Stimulated activated CD4-positive, alpha-beta T cell treated with anti-CD3 and anti-CD28 coated beads, Interleukin-15, amount 100 ng/mL, for 48 hours (primary cell): ENCODE measurements at regions not wholly inside any gene's neighbourhood (a gene's known extent, or its start where the extent isn't known, plus 50 kb on each side); places are given as distances from the start of the nearest gene placed in this dataset.
"Not testable (repeated sequence)": the region's sequence is repeated elsewhere in the genome, so short reads cannot be mapped to it uniquely, and the experiment has no call there.

Experiments used
- DNase-seq, 2 donors: peaks; one replicate each; pipeline ENCODE4 v3.0.0-alpha.2; 2020; ENCODE audit warnings: low read depth in 2 of 2

DNA sequence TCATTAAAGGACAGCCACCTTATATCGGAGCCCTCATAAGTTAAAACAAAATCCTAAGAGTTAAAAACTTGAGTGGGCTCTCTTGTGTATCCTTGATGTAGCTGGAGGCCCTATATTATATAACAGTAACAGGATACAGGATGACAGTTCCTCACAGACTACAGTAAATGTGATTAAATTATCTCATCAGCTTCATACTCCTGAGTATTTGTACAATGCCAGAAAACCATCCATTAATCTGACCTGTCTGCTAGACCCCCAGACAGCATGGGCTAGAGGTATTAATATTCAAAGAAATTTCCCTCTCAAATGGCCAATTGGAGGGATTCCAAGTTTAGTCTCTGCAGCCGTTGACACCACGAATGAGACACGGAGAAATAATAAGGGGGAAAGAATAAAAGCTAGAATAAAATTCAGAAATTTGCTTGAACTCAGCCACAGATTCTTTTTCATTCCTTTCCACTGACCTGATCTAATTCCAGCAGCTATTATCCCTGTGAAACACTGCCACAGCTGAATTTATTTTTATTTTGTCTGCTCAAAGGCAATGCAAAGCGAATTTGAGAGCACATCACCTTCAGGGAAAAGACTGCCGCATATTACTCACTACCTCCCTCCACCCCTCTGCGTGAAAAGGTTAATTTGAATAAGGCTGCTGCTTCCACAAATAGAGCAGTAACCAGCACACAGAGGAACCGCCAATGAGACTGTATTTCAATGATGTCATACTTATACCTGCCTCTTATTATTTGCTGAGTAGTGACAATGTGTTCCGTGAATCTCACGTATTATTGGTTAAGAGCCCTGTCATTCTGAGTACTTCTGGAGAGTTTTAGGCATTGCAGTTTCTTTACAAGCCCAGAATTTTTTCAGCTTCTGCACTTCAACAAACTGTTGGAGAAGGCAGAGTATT lies 155.9 kb upstream of the KLF12 start:
- DNase-seq: no peak

DNA sequence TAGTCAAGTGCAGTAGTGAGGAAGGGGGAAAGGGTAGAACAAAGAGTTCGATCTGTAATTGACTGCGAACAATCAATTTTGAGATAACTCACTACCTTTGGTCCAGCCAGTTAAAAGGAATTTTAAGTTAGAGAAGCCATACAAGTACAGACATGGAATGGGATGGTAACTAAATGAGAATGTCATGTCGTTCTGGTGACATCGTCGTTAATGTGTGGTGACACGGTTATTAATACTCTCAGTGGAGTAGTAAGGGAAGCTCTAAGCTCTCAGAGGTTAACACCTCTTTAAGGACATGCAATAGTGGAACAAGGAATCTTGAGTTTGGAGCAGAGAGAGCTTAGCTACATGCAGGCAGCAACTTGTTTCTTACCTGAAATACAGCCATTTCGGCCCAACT lies 154.9 kb upstream of the KLF12 start:
- no peak for DNase-seq

DNA sequence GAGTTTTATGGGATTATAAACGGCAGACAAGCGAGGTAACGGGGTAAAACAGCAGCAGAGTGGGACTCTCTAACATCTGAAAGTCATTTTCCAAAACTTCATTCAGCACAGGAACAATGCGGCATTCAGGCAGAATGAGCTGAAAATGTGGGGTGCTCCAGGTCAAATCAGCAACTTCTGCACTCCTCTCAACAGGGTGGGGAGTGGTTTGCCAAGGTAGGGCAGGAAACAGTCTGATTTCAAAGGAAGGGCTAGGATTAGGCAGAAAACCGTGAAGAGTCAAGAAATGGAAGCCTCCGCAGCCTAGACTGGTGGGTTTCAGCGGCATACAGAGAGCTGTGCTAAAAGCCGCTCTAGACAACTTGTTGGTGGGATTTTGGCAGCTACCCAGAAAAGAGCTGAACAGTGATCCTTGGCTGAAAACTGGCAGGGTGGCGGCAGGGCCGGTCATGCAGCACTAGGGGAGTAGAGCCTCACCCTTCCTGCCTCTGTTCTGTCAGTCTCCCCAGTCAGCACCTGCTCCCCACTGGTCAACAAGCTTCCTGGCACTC lies 154.2 kb upstream of the KLF12 start:
- no peak for DNase-seq

DNA sequence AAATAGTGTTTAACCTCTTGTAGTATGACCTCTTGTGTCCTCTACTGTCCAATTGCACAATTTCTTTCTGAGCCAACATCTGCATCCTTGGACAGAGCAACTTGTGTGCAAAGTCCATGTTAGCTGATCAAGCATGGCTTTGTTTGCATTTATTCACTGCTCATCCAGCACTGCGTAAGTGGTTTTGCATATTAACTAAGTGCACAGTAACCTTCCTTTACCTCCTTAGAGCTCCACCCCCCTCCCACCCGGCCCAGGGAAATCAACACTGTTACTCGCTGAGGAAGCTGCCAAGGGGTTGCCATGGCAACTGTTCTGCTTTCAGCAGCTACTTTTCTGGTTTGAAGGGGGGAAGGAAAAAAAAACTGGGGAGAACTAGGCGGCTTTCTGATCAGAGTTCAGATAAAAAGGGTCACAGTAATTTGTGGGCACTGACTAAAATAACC lies 153.5 kb upstream of the KLF12 start:
- peak; percentile 60 to 62 for DNase-seq

DNA sequence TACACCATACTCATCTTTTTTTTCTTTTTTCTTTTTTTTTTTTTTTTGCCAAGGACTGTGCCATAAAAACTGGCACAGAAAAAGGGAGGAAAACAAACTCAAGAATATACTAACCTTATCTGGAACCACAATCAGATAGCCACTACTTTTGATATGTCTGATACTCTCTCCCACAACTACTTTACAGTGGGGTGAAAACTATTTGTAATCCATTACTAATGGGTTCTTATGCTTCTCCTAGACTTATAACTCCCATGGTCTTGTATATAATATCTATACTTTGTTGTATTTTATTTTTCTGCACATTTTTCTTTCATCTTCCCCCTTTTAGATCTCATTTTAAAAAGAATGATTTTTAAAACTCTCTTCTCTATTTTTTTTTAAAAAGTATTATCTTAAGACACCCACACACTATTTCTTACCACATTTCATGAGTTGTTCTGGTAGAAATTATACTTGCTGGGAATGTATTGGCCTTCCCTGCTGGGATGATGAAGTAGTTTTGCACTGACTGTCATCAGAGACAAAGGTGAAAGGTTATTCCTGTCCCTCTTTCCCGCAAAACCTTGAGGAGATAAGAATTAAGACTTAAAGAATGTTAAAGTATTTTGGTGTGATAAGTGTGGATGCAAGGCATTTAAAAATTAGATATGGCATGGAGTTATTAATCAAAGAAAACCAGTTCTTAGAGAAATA lies 146.7 kb upstream of the KLF12 start:
- no peak for DNase-seq

DNA sequence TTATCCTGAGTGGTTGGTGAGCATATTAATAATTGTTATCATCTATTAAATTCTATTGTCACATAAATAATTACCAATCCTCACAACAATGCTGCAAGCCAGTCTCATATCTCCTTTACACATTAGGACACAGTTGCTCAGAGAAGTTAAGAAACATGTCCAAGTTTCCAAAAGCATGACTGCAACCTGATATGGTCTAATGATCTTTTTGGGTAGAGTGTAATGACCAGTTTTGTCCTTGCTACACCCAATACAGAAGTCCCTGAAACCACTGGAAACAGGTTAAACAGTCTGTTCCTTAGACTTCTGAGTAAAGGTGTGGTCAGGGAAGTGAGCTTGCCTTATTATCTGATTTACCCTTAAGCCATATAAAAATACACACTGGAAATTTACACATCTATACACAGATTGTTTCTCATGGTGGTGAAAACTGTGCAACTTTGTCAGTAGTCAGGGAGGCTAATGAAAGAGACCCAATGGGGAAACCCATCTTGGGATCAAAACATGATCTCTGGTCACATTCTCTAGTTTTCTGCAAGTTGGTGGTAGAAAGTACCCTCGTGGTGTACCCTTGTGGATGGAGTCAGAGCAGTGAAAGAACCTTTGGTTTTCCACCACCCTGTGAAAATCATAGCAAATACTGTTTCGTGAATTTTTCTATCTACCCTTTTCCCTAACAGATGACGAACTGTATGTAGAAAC lies 146.0 kb upstream of the KLF12 start:
- no peak for DNase-seq

DNA sequence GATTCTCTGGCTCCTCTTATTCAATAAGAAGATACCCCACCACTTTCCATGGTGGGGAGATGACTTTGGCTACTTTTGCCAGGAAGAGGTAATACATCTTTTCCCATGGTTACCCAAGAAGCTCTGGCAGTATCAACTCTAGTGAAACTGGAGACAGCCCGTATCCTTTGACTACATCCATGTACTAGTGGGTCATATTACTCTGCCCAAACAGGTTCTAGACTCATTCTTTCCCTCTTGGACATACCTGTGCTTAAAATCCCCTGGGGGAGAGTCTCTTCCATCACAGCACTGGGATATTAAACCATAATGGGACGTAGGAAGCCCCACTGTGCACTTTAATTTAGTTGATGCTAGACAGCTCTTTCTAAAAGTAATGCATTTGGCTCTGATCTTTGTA lies 144.7 kb upstream of the KLF12 start:
- DNase-seq: no peak

DNA sequence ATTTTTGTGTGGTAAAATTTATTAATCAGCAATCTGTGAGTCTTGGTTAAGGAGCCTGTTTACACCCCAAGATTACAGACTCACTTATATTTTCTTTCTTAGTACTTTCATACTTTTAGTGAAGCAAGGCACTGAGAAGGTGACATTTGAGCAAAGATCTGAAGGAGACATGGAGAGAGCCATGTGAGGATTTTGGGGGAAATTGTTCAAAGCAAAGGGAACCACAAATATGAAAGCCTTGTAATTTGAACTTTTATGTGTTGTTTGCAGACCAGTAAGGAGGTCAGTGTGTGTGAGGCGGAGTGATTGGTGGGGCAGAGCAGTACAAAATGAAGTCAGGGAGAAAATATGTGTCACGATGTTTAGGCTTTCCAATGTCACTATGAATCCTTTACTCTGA lies 140.7 kb upstream of the KLF12 start:
- no peak for DNase-seq

DNA sequence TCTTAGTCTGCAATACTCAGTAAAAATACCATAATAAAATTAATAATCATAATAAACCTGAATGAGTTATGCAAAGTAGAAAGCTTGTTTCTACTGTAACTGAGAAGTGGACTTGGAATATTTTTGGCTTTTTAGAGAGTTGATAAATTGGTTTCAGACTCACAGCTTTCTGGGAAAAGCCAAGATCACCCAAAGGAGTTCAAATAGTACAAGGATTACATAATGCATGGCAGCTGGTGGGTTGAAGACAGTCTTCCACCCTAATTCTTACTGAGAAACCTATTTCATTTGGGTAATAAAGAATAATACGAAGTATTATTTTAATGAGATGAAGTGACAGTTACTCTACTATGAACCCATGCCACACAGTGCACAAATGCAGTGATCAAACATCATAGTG lies 139.4 kb upstream of the KLF12 start:
- no peak for DNase-seq

DNA sequence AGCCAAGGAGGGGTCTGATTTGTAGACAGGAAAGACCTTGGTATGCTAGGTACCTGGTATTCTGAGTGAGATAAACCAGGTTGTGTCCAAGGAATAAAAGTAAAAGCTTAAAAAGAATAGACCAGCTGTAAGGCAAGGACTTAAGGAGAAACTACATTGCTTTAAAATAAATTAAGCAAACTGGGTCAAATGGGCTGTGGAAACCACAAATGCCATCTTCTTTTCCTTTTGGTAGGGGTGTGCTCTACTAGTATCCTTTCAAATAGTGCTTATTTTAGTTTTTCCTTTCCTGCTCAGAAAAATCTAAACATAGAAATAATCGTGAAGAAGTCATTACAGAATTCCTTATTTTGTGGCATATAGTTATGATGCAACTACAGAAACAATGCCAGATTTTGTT lies 138.6 kb upstream of the KLF12 start:
- no peak for DNase-seq

DNA sequence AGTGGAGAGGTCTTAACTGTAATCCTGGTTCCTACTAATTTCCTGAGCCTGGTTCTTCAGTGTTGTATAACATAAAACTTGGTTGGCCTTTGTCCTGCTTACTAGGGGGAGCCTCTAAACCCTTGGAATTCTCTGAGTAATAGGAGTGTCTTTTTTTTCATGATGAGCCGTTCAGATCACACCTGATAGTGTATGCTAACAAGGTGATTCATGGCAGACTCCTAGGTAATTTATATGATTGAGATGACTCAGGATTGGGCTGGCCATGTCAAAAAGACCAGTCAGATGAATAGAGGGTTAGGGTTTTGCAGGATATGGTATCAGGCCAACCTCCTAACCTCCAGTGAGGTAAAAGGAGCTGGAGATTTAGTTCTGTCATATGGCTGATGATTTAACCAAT lies 135.8 kb upstream of the KLF12 start:
- no peak for DNase-seq

DNA sequence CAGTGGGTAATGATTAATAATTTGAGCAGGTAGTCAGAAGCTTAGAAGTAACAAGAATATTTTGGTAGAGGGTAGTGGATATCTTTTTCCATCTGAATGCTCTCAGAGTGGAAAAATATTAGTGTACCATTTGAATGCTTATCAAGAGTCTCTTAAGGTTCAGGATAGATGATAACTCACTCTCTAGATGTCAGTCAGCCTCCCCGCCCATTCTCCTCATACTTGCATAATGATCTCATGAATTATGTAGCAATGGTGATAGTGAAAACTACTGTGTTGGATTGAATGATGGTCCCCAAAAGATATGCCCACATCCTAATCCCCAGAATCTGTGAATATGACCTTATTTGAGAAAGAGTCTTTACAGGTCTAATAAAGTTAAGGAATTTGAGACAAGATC lies 132.7 kb upstream of the KLF12 start:
- DNase-seq: no peak

DNA sequence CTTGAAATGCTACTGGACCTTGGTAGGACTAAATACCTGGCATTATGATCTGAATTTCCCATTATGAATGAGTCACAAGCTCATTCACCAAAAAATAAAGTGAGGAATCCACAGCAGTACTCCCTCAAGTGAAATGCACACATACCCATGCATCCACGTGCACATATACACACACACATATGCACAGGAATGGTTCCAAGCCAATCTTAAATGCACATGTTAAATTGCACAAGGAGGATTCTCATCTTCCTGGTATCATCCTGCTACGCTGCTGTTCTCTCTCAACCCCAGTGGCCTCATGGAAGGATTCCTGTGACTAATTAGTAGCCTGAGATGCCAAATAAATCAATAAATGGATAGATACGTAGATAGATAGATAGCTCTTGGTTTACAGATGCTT lies 132.1 kb upstream of the KLF12 start:
- DNase-seq: no peak

DNA sequence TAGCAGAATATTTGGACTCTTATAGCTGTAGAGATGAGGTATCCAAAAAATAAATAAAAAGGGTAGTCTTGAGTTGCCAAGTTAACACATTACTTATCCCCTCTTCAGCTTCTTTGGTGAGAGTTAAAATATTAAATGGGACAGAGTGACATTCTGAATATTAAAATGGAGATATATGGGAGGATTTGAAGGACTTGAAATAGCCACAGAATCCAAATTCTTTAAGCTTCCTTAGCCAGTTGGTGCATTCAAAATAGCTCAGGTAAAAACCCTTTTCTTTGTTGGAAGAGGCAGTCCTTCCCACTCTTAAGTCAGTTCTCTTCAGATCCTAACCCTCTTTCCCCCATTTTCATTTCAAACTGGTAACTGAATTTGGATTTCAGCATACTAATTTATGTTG lies 130.1 kb upstream of the KLF12 start:
- no peak for DNase-seq

DNA sequence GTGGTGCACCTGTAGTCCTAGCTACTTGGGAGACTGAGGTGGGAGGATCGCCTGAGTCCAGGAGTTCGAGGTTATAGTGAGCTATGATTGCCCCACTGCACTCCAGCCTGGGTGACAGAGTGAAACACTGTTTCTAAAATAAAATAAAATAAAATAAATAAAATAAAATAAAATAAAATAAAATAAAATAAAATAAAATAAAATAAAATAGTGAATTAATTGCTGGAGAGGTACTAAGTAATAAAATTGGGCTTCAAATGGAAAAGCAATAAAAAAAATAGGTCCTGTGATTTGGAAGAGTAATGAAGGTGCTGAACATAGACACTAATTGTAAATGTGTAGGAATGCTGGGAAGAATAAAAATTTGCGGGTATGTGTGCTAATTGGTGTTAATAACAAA lies 126.2 kb upstream of the KLF12 start:
- DNase-seq: not testable (repeated sequence)

DNA sequence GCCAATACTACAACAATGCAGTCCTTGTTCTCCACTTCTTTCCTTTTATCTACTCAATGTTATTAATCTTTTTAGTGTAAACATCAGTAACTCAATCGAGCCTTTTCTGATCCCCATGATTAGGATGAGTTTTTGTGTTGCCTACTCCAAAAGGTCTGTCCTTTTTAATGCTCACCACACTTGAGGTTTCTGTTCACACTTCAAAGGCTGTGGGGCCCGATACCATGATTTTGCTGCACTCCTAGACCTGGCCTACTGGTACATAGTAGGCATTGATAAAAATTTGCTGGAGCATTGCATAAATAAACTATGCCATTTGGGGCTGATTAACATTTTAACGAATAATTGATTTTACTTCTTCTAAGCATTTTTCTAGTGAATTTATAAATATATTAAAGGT lies 125.4 kb upstream of the KLF12 start:
- DNase-seq: no peak

DNA sequence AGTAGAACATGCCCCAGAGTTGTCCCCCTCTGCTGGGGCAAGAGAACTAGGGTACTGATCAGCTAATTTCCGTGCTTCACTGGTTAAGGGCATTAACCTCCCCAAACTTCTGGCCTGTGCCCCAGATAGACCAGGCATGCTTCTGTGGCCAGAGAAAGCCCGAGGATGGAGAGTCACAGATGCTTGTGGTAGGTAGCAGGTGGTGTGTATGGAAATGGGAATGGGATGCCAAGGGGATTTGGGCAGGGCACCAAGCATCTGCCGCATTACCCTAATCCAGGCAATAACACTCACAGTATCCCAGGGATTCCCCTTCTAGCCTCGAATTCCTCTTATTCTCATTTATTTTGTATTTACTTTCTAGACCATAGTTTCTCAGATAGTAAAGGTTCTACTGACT lies 124.8 kb upstream of the KLF12 start:
- no peak for DNase-seq

DNA sequence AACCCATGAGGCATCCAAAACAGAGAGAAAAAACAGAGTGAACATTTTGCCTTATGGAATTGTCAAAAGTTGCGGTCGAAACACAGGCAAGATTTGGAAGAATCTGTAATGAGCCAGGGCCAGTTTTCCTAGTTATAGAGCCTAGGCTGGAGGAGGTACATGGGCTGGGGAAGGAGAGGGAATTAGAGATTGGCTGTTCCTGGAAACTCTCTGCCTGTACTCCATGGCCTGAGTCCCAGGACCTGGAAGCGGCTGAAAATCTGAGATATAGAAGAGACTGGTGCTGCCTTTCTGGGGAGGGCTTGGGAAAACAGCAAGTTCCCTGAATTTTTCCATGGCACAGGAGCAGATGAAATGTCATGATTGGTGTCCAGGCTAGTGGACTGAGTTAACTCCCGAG lies 122.8 kb upstream of the KLF12 start:
- no peak for DNase-seq

DNA sequence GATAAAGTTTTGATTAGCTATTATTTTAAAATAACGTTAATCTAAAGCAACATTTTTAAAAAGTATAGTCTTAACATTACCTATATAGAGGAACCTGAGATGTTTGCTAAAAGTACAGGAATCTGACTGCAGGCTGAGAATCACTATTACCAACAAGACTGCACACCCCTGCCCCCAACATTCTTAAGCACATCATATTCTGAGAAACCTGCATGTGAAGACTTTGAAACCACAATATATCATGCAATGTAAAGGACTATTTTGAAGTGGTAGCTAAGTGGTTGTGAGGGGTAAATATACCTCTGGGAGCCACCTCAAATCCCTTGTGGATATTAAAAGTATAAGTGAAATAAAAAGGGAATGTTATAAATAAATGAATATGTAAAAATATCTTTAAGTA lies 119.0 kb upstream of the KLF12 start:
- DNase-seq: no peak

DNA sequence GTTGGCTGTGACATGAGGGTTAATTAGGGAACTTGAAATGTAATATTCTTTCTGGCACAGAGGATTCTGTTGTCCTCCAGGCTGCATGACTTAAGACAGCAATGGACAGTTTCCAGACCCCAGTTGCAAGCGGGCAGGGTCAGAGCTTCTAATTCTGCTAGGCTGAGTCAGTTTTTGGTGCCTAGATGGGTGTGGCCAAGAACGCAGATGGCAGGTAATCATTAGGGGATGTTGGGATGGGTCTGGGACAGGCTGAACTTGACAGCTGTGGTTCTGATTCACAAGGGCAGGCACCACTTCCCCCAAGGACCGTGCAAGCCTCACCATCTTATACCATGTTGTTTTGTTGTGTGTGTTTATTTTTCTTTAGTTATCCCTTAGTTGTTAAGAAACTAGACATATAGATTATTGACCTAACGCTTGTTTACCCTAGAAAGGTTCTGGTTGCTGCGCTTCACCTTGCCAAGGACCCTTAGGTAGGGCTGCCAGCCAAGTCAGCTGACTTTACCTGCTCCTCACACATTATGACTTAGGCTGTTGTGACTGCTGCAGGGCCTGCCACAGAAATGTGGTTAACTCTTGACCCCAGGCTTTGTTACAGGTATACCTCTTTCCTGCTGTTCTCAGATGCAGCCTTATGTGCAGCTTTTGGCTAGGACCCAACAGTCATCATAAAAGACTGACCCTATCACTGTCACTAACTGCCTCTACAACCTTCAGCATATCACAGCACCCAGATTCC lies 117.7 kb upstream of the KLF12 start:
- no peak for DNase-seq

DNA sequence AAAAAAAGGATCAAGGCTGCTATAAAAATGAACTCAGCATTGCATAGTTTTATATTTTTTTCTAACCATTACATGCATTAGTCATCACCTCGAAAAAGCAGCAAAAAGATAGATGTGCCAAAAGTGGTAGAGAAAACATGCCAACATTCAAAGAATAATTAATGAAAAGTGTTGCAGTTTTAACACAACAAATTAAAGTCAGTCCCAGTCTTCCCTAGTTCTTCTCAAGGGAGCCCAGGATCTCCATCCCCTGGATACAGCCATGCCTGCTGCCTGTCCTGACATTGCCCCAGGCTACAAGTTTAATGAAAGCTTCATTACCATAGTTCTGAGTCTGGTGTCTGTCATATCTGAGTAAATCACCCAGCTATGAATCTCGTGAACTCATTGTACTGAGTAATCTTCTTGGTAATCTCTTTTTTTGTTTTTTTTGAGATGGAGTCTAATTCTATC lies 116.6 kb upstream of the KLF12 start:
- DNase-seq: no peak

DNA sequence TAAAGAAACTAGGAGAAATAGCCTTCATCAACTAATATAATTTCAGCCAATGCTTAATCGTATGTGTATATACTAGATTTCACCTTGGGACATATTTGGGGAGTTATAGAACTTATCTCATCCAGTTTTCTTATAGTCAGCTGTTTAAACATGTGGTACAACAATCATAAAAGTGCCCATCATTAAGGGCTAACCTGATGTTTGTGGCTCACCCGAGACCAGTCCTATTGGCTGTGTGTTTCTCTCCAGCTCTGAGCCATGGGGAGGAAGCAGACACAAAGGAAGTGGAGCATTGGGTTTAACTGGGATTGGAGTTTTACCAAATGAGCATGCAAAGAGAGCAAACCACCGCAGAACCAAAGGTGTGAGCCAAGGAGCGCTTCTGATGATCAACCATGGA lies 114.3 kb upstream of the KLF12 start:
- no peak for DNase-seq
